HG02884 (cell line): ENCODE measurements at regions not wholly inside any gene's neighbourhood (a gene's known extent, or its start where the extent isn't known, plus 50 kb on each side); places are given as distances from the start of the nearest gene placed in this dataset.

Source experiments
- ATAC-seq: cut with Tn5 transposase; IDR thresholded peaks from one replicate; pipeline ENCODE4 v1.9.1; 2021; ENCODE audit warnings: mild to moderate bottlenecking, moderate library complexity; ENCODE audit not compliant: unreplicated experiment

DNA sequence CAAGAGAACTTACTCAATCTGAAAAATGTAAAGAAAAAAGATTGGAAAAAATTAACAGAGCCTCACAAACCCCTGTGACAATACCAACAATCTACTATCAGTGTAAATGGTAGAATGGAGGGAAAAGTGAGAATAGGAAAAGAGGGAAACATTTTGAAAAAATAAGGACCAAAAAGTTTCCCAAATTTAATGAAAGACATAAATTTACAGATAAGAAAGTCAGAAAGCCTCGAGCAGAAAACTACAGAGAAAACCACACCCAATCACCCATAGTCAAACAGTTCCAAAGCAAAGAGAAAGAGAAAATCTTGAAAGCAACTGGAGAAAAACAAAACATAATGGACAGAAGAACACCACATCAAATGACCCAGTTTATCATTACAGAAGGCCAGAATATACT, 142.7 kb upstream of the DIO3 start:
- no peak for ATAC-seq

DNA sequence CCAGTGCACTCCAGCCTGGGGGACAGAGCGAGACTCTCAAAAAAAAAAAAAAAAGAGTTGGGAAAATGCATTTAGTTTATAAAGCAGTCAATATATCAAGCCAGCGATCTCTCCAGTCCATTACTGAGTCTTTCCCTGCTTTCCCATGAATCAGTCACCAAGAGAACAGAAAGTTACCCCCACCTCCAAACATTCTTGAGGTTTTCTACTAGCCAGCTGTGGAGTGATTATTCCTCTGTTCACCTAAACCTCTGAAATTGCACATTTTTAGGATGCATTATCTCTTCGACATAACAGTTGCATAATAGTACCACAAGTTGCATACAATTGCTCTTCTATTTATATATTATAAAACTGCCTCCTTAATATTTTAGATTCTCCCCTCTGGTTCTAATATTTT, 134.8 kb upstream of the DIO3 start:
- ATAC-seq = no peak

DNA sequence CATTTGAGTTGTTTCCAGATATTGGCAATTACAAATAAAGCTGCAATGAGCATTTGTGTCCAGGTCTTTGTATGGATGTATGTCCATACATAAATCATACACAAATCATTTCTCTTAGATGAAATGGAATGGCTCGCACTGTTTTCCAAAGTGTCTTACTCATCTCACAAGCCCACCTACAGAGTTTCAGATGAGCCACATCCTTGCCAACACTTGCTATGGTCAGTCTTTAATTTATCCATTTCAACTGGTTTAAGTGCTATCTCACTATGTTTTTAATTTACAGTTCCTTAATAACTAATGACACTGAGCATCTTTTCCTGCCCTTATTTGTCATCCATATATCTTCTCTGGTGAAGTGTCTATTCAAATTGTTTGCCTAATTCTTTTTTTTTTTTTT, 132.9 kb upstream of the DIO3 start:
- no peak for ATAC-seq

DNA sequence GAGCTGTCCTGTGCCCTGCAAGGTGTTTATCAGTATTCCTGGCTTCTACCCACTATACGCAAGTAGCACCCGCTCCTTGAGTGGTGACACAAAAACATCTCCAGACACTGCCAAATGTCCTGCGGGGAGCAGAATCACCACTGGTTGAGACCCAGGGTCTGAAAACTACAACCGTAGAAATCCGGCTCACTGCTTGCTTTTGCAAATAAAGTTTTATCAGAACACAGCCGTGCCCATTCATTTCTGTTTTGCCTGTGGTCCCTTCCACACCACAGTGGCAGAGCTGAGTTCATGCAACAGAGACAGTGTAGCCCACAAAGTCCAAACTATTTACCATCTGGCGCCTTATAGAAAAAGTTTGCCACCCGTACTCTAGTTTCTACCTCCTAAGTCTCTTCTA, 125.7 kb upstream of the DIO3 start:
- no peak for ATAC-seq

DNA sequence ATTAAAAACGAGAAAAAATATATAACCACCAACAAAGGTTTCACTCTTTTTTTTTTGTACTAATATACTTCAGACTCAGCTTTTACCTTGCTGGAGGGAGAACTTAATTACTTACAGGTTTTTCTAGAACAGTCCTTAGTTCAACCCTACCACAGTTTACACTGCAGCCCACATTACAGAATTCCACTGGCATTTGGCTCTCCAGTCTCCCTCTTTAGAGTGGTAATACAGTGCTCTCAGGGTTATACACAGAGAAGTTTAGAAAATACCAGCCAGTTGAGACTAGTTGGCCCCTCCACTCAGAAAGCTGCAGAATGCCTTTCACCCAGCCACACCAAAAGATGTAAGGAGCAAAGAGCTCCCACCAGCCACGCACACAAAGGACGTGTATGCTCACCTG, 122.3 kb upstream of the DIO3 start:
- ATAC-seq = no peak

DNA sequence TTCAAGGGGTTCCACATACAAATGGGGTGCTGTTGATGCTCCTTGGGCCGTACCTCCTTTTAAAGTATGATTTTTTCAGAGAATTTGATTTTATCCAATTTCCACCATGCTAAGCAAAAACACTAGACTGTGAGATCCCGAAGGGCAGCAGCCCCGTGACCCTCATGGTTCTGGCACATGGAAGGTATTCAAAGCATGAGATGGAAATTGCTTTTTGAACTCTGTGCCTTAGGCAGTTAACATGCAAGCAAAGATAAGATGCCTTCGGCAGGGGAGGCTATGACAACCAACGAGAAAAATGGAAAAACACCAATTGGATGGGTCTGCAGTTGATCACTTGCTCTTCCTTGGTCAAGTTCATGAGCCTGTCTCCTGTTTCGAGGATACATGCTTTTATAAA, 120.8 kb upstream of the DIO3 start:
- no peak for ATAC-seq

DNA sequence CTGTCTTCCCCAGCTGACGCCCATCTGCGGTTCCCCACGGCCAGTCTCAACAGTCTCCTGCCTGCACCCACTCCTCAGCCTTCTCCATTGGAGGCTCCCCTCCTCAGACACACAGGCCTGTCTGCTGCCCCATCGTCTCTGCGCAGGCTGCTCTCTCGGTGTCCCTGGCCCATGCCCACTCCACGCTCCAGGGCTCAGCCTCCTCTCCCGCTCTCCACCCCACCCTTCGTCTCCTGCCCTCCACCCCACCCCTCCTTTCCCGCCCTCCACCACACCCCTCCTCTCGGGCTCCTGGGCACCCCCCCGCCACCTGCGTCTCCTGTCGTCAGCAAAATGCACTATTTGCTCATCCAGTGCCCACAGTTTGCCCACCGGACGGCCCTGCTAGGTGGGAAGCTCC, 119.6 kb upstream of the DIO3 start:
- ATAC-seq = no peak

DNA sequence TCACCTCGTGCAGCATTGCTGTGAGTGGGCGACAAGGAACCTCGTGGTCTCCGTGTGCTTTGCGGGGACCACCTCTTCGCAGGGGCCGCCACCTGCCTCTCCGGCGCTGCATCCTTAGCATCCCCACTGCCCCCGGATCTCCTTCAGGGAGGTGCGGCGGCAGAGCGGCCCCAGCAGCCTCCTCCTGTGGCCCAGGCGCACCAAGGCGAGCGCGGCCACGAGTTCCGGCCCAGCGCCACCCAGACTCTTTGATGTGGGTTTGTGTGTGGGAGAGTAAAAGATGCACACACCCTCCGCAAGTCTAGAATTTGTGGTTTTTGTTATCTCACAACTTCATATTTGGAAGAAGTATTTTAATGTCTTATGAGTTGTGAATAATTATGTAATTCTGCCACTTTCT, 118.8 kb upstream of the DIO3 start:
- ATAC-seq = no peak

DNA sequence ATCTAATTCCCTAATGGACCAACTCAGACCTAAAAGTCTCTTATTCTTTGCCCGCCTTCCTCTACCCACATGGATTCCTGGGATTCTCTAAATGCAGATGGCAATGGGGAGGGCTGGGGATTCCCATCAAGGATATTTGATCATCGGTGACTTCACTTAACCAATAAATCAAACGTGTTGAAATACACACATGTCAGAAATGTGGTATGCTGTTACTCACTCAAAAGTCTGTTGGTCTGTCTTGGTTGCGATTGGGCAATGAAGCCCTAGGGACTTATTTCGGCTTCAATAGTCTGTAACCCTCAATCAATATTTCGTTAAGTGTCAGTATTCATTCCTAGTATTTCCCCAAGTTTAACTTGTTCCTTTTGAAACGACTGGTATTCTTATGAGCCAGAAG, 117.2 kb upstream of the DIO3 start:
- no peak for ATAC-seq

DNA sequence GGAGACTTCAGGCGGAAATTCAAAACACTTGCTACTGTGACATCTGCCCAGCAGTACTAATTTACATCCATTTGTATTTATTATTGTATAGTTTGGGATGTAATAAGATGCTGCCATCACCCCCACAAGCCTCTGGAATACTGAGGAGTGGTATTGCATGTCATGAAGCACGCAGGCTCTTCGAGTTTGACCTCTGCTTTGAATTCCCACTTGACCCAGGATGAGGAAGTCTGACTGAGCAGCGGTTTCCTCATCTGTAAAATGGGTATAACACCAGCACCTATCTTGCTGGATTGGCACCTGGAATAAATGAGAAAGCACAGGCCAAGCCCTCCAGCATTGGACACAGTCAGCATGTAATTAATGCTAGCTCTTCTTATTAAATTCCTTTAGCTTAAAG, 116.0 kb upstream of the DIO3 start:
- no peak for ATAC-seq

DNA sequence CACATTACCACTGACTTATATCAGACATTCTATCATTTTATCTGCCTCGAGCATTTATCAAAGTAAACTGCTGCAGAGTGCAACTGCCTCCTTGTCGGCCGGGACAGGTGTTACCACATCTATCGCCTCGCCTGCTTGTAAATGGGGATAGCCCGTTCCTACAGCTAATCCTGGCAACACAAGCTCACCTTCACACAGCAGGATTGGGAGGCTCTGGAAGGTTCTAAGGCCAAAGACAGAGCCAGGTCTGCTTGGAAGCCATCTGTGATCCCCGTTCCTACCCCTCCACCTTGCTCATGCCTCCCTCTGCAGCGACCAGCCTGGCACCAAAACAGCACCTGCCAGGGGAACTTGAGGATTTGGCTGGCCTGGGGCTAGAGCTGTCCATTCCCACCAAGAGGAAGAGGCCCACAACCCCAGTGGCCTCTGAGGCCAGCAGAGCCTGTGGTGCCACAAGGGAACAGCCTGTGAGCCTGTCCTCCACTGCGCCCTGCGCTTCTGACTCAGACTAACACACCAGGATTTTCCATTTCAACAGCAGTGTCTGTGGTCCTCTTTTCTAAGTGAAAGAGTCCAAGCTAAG, 114.8 kb upstream of the DIO3 start:
- no peak for ATAC-seq

DNA sequence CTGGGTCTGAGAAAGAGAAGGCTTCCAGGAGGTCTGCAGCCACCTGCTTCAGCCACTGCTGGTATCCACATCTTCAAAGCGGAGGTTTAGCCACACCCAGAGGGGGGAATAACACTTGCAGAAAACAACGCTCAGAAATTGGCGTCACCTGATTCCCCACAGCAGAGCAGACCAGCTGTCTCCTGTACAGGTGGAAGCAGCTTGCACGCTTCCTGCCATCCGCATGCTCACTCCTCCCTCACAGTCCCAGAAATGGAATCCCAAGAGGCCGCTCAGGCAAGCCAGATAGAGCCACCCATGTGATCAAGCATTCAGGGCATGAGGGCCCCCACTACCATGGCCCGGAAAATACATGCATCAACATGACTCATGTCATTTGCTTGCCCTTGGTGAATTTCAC, 112.2 kb upstream of the DIO3 start:
- ATAC-seq = no peak

DNA sequence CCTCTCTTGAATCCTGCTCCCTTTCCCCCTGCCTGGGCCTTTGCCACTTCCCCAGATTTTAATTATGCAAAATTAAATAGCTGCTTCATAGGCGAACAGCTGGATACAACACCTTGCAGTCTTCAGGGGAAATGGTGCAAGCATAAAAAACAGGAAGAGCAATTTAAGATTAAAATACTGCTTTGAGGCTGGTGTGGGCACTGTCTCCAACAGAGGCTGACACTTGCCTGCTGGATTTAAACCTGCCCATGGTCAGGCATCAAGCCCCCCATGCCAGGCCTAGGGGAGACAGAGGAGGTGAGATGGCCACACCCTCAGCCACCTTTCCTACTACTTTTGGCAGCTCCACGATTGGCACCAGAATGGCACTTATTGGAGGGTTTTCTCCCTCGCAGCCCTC, 110.1 kb upstream of the DIO3 start:
- no peak for ATAC-seq

DNA sequence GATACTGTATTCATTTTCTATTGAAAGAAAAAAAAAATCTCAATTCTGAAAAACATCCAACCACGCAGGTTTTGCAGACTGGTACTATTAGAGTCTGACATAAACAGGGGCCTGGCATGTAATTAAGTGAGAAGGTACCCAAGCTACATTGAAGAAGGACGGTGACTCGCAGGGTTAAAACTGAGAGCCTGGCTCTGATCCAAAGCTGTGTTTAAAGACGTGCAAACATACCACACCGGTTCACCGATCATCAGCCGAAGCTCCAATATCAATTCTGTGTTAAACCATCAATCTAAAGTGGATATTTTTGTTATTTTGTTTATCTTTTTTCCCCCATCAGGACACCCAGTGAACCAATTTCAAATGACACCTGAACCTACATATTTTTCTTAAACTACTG, 108.1 kb upstream of the DIO3 start:
- ATAC-seq = no peak

DNA sequence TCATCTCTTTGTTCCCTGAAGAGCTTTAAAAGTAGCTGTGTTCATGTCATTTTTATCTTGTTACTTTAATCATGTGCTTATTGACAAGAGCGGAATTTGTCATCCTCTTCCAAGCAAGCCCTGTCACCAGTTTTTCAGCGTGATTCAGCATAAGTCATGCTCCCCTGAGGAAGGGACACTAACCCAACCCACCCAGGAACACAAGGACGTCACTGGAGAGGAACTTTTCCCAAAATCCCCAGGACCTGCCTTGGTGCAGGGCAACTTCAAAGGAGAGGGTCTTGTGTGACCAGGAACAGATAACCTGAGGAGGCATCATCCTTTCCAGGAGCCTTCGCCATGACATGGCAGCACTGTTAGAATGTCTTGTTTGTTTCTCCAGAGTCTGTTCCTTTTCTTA, 107.1 kb upstream of the DIO3 start:
- ATAC-seq = no peak

DNA sequence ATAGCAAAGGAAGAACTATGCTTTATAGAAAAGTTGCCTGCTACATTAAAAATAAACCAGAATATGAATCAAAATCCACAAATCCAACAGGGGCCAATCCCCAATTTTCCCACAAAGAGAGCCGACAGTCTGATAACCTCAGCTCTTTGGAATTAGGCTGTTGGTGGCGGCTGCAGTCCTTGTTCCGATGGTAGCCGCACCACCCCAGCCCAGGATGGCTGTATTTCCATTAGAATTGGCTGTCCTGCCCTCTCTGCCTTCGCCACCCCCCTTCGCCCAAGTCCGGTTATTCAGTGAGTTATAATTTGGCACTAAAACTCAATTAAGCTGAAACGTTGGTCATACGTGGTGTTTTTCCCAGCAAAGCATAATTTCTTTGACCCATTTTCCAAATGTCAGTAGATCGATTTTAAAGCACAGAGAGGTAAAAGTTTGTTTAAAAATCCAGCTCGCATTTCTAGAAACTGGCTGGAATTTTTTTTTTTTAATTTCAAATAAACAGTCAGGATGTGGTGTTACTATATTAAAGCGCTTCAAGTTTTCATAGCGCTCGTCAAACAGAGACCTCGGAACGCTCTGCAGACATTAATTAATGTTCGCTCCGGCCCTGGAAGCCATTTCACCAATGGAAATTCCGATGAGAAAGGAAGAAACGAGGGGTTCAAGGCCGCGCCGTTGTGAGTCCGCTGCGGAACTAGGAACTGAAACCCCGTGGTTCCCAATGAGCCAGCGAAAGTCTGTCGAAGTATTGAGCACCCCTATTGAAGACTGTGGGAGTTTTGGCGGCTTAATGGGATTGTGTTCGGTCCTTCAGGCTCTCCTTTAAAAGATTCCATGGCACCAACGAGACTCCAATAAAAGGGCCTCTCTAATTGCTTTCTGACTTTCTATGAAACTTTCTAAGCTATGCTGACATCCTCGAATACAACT, 104.8 kb upstream of the DIO3 start:
- ATAC-seq = no peak

DNA sequence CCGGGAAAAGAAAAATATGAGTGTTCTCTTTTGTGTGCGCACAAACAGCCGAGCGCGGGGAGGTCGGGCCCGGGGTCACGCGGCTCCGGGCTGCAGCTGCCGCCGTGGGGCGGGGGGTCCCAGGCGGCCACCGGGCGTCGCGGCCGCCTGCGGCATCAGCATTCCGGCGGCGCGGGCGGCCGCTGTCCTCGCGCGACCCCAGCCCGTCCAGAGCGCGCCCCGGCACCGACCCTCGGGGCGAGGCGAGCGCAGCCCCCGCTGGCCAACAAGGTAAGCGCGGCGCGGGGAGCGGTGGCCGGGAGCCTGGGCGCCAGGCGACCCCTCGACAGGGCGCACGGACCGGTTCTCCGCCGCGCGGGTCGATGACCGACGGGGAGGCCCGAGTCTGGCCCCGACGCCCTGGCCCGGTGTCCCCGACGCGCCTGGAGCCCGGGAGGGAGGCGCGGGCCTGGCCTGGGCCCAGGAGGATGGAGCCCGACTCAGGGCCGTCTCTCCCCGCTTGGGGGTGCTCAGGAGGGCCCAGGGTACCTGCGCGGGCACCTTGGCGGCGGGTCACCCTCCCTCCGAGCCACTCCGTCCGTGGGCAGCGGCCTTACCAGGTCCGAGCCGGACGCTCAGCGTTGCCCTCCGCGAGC, 103.9 kb upstream of the DIO3 start:
- ATAC-seq = no peak

DNA sequence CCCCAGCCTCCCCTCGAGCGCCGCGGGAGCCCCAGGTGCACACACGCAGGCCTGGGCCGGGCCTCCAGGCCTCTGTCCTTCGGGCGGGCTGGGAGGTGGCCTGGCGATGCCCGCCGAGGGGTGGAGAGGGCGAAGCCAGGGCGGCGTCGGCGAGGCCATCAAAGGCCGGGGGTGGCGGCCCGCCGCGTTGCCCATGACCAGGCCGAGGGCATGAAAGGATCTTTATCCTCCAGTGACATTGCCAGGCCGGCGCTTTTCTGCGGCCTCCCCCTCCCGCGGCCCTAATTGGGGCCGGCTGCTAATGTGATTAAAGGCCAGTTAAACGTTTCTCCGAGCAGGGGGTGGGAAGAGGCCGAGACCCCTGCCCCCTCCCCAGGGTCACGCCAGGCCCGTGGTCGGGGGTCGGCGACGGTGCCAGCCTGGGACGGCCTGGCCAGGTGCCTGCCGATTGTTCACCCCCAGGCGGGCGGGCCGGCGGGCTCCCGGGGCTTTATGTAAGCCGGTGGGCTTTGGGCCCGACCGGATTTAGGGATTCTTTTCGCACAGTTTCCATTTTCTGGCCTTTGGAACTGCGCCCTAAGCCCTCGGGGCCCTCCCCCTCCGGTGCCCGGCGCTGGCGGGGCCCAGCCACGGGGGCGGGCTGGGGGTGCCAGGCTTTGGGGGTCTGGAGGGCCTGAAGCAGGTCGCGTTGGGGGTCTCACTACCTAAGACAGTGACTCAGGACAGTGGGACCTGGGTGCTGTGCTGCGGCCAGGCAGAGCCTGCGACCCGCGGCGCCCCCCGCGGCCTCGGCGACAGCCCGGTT, 103.2 kb upstream of the DIO3 start:
- ATAC-seq = no peak

DNA sequence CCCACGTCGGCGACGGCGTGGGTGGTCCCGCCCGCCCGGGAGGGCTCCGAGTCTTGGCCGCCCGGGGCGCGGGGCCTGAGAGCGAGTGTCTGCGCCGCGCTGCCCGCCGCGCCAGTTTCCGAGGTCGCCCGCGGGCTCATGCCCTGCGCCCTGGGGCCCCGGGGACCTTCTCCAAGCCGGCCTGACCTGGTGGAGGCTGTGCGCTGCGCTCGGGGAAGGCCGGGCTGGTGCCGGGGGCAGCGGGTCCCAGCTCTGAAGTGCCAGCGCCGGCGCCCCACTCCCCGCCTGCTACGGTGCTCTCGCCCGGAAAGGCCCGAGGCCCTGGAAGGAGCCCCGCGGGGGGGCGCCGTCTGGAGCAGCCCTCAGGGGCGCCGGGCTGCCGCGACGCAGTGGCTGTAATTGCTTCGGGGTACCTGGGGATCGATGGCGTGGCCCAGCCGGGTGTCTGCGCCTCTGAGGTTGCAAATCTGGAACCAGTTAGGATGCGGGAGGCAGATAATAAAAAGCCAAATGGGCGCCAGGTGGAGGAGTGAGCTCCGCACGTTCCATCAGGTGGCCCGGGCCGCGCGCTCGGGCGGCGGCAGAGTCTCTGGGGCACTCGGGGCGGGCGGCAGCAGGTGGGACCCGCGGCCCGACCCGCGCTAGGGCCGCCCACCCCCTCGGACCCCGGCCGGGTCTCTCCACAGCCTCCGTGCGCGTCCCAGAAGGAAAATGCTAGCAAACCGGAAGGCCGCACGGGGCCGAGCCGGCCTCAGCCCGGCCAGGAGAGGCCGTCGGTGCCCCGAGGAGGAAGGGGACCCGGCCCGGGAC, 102.3 kb upstream of the DIO3 start:
- ATAC-seq = no peak

DNA sequence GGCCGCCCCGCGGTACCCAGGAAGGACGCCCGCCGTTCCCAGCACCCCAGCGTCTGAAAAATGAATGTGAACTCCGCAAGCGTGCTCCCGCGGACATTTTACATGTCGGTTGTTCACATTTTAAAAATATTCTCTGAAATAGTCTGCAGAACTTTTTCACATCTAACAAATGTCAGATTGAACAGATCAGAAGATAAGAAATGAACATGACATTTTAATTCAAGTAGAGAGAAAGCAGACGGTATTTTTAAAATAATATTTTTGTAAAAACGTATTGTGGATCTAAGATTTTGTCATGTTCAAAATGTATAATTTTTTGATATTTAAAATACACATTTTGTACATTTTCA, 101.8 kb upstream of the DIO3 start:
- no peak for ATAC-seq

DNA sequence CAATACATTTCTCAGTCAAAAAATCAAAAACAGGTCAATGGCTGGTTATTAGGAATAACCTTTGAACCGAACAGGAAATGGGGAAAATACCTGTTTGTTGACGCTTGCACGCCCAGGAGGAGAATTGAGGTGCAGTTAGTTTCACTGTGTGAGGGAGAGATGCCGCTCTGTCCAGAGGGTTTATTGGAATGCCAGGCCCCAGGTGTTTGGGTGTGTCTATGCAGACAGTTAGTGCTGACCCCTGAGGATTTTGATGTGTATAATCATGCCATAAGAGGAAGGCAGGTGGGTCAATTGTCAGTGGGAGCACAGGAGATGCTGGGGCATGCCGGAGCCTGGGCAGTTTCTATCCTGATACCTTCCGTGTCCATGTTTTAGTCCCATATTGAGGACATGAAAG, 100.8 kb upstream of the DIO3 start:
- no peak for ATAC-seq
